DND-41 (cell line): ENCODE measurements at regions not wholly inside any gene's neighbourhood (a gene's known extent, or its start where the extent isn't known, plus 50 kb on each side); places are given as distances from the start of the nearest gene placed in this dataset.

ENCODE experiments used
- ATAC-seq: fragments of 200-7000 bp; cut with Tn5 transposase; 3 replicates; pipeline ENCODE4 v1.9.1; 2021; ENCODE audit warnings: low read depth; ENCODE audit not compliant: insufficient read depth
- DNase-seq: peaks from one replicate; pipeline ENCODE4 v3.0.0-alpha.2; 2020
- H2AFZ ChIP-seq: 2 replicates; pipeline ENCODE4 v1.6.0; 2012; ENCODE audit warnings: low read depth, low read length
- H3K27ac ChIP-seq: 2 replicates; pipeline ENCODE4 v1.5.1; 2012; ENCODE audit warnings: low read length, inconsistent platforms
- H3K27me3 ChIP-seq: fragments of 200-600 bp; sonication (generic); 2 replicates; pipeline ENCODE4 v1.6.0; 2012; ENCODE audit warnings: low read length, mild to moderate bottlenecking, inconsistent platforms; ENCODE audit not compliant: insufficient read depth, poor library complexity
- H3K36me3 ChIP-seq: 2 replicates; pipeline ENCODE4 v1.5.1; 2012; ENCODE audit warnings: low read length, inconsistent platforms; ENCODE audit not compliant: insufficient read depth
- H3K4me1 ChIP-seq: 2 replicates; pipeline ENCODE4 v1.5.1; 2012; ENCODE audit warnings: mild to moderate bottlenecking, low read length; ENCODE audit not compliant: insufficient read depth
- H3K4me2 ChIP-seq: 2 replicates; pipeline ENCODE4 v1.6.0; 2012; ENCODE audit warnings: mild to moderate bottlenecking, moderate library complexity, low read length, inconsistent platforms; ENCODE audit not compliant: insufficient read depth
- H3K4me3 ChIP-seq, 2 experiments: fragments of 200-600 bp in 1 of 2; shearing (Covaris generic) in 1 of 2; 2 replicates each; pipeline ENCODE4 v1.5.1; 2012 to 2016; ENCODE audit warnings: inconsistent platforms in 2 of 2, low read length in 2 of 2, mild to moderate bottlenecking in 2 of 2, low read depth in 1 of 2, moderate library complexity in 1 of 2
- H3K79me2 ChIP-seq: 2 replicates; pipeline ENCODE4 v1.6.0; 2012; ENCODE audit warnings: low read length, inconsistent platforms; ENCODE audit not compliant: insufficient read depth
- H3K9ac ChIP-seq: 2 replicates; pipeline ENCODE4 v1.6.0; 2012; ENCODE audit warnings: low read depth, mild to moderate bottlenecking, inconsistent platforms, low read length, moderate library complexity
- H3K9me3 ChIP-seq: 2 replicates; pipeline ENCODE4 v1.5.1; 2012; ENCODE audit warnings: low read length, moderate library complexity, mild to moderate bottlenecking, inconsistent platforms; ENCODE audit not compliant: insufficient read depth, severe bottlenecking
- H4K20me1 ChIP-seq: 2 replicates; pipeline ENCODE4 v1.6.0; 2012; ENCODE audit warnings: low read length; ENCODE audit not compliant: insufficient read depth
- EZH2 ChIP-seq: IDR thresholded peaks from 3 replicates; pipeline ENCODE4 v1.6.1; 2012; ENCODE audit warnings: borderline replicate concordance, low read depth, mild to moderate bottlenecking, moderate library complexity, low read length, inconsistent platforms; ENCODE audit not compliant: severe bottlenecking
- TF ChIP-seq, protein P1 (sequence below): IDR thresholded peaks from 2 replicates; pipeline ENCODE4 v1.5.1; 2012; ENCODE audit warnings: borderline replicate concordance, low read length, moderate library complexity, mild to moderate bottlenecking; ENCODE audit not compliant: poor library complexity, severe bottlenecking; ENCODE audit errors: extremely low read depth

DNA sequence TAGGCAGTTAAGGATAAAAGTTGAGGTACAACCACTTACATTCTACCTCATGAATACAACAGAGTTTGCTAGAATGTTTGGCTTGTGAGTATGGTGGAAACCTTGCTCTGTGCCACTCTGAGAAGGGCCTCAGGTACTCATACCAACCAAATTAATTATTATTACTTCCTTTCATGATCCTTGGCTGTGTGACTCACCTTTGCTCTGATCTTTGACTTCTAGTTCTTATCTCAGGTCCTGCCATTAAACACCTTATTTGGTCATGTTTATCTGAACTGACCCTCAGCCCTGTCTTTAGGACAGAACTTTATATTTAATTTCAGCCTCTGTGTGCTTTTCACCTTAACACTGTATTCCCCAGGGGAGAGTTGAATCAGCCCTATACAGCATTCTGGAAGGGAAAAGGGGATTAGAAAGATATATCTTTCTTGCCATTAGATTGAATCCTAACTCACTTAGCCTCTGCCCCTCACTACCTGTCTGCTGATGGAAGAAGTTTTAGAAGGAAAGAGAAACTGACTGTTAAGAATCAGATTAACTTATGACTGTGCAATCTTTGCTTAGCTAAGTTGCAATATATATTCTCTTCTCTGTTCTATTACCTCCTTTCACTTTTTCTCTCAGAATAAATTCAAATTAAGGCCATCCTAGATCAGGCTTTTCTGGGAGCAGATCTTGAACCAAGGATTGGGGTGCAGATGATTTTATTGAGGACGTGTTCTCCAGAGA lies 260.4 kb upstream of the DPYD start:
- Histone ChIP-seq H2AFZ (no peak overlapping the region), H3K79me2 (no peaks in the 10 kb centered on the region), H4K20me1 (no peaks in the 10 kb centered on the region), H3K27ac (no peak overlapping the region), H3K4me2 (no peak overlapping the region), H3K4me1 (0 out of 2 replicates have a peak, but pooled peaks cover 2% of the 10 kb centered on the region), H3K36me3 (no peaks in the 10 kb centered on the region), H3K9ac (no peak overlapping the region), H3K9me3 (no peaks in the 10 kb centered on the region), H3K27me3 (no peaks in the 10 kb centered on the region), H3K4me3 (no peak overlapping the region)
- TF ChIP-seq, protein P1, sequence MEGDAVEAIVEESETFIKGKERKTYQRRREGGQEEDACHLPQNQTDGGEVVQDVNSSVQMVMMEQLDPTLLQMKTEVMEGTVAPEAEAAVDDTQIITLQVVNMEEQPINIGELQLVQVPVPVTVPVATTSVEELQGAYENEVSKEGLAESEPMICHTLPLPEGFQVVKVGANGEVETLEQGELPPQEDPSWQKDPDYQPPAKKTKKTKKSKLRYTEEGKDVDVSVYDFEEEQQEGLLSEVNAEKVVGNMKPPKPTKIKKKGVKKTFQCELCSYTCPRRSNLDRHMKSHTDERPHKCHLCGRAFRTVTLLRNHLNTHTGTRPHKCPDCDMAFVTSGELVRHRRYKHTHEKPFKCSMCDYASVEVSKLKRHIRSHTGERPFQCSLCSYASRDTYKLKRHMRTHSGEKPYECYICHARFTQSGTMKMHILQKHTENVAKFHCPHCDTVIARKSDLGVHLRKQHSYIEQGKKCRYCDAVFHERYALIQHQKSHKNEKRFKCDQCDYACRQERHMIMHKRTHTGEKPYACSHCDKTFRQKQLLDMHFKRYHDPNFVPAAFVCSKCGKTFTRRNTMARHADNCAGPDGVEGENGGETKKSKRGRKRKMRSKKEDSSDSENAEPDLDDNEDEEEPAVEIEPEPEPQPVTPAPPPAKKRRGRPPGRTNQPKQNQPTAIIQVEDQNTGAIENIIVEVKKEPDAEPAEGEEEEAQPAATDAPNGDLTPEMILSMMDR: no peak
- TF ChIP-seq EZH2: no peak
- no peak for DNase-seq
- ATAC-seq: no peak

DNA sequence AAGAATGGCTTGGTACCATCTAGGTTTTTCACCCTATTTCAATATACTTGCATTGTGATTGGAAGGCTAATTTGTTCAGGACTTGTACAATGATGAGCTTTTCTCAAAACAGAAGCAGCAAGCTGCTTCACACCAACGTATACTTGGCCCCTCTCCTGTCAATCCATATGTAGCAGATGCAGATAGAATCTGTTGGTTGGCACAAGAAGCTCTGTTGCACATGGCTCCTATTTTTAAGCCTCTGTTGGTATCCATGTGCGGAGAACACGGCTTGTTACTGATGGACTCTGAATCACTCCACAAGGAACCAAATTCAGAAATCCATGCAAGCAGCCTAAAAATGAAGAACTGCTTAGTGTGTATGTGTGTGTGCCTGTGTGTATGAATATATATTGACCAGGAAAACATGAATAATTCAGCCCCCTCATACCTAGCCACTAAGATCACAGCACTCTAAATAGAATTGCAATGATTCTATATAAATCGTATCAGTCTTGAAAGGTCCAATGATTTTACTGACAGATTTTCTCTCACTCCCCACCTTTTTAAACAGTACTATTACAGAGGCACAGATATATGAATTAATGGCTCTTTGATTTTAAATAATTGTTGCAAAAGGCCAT lies 258.4 kb upstream of the DPYD start:
- H3K79me2 ChIP-seq: no peaks in the 10 kb centered on the region
- no peaks in the 10 kb centered on the region for H3K27me3 ChIP-seq
- no peak overlapping the region for H3K4me3 ChIP-seq
- DNase-seq (no peak), ATAC-seq (no peak)
- H3K27ac ChIP-seq: no peak overlapping the region
- no peaks in the 10 kb centered on the region for H3K36me3 ChIP-seq
- H3K9me3 ChIP-seq: no peaks in the 10 kb centered on the region
- peaks cover 8% of the 10 kb centered on the region for H3K4me1 ChIP-seq
- no peaks in the 10 kb centered on the region for H4K20me1 ChIP-seq
- H2AFZ ChIP-seq: no peak overlapping the region
- H3K4me2 ChIP-seq: no peak overlapping the region
- no peak for TF ChIP-seq EZH2
- TF ChIP-seq, protein P1: no peak
- no peak overlapping the region for H3K9ac ChIP-seq

DNA sequence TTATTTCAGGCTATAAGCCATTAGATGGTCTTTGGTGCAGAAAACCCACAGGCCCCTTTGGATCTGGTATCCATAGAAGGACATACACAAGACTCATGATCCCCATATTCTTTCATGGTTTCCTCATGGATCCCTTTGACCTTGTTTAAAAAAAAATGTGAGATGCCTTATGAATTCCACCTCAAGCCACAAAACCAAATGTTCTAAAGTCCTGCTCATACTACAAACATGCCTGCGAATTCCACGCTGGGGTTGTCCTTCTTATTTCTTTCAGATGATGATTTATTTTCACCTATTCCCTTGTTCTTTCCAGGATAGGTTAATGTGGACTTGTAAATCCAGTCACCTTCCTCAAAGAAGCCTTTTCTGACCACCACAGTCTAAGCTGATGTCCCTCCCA lies 256.9 kb upstream of the DPYD start:
- H3K4me3 ChIP-seq: no peak overlapping the region
- no peaks in the 10 kb centered on the region for H3K9me3 ChIP-seq
- no peak overlapping the region for H3K27ac ChIP-seq
- ATAC-seq (no peak), DNase-seq (no peak)
- H3K79me2 ChIP-seq: no peaks in the 10 kb centered on the region
- no peak overlapping the region for H3K9ac ChIP-seq
- H3K4me2 ChIP-seq: no peak overlapping the region
- H3K4me1 ChIP-seq: peaks cover 23% of the 10 kb centered on the region
- no peaks in the 10 kb centered on the region for H3K27me3 ChIP-seq
- H4K20me1 ChIP-seq: no peaks in the 10 kb centered on the region
- TF ChIP-seq, protein P1: no peak
- no peak for TF ChIP-seq EZH2
- no peaks in the 10 kb centered on the region for H3K36me3 ChIP-seq
- H2AFZ ChIP-seq: no peak overlapping the region
